ENCODE measurements at regions not wholly inside any gene's neighbourhood (a gene's known extent, or its start where the extent isn't known, plus 50 kb on each side); places are given as distances from the start of the nearest gene placed in this dataset.
A peak's percentile ranks its signal among the peaks of the same experiment; 100 is the strongest.

- peak in 3 of 6 experiments; percentile 5 to 21 (median 12) for TF ChIP-seq CTCF (IDR thresholded peaks at IDR 0.05)
- peak in 1 of 2 donors; percentile 7 for TF ChIP-seq POLR2A (IDR thresholded peaks at IDR 0.05)
Measured at GRCh38 chr5:54646356-54647101, 129.0 kb downstream of the SNX18 start.

All from Peyer's patch (tissue), 4 donors.